NCI-H1092 treated with DMSO at 0.1 percent for 48 hours (cell line): ENCODE measurements at regions not wholly inside any gene's neighbourhood (a gene's known extent, or its start where the extent isn't known, plus 50 kb on each side); places are given as distances from the start of the nearest gene placed in this dataset.

Source experiments
- DNase-seq: peaks from one replicate; lab custom pipeline; 2025; lab: John Stamatoyannopoulos, UW

- no peak for DNase-seq
These were observed 626.0 kb downstream of the ACTR3B start for GRCh38 chr7:153385502-153385901.

GRCh38 chr7:153386556-153386955 lies 627.0 kb downstream of the ACTR3B start:
- DNase-seq: no peak

- no peak for DNase-seq
These were observed 629.1 kb downstream of the ACTR3B start for GRCh38 chr7:153388611-153389010.

DNA sequence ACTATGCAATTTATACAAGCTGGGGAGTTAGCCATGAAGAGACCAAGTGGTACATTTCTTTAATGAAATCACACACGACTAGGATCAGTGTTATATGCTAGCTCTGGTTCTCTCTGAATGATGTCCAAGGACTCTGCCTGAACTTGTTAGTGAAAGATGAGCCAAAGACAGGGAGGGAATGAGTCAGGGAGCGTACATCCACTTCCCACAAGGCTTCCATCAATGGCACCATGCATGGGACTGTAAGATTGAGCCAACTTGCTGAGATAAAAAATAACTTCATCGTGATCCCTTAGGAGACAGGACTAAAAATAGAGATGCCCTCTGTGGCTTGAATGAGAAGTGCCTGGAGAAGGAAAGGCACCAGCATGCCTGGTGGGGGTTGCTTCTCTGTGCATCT lies 629.7 kb downstream of the ACTR3B start:
- no peak for DNase-seq

- no peak for DNase-seq
These were observed 631.4 kb downstream of the ACTR3B start for GRCh38 chr7:153390955-153391354.

DNA sequence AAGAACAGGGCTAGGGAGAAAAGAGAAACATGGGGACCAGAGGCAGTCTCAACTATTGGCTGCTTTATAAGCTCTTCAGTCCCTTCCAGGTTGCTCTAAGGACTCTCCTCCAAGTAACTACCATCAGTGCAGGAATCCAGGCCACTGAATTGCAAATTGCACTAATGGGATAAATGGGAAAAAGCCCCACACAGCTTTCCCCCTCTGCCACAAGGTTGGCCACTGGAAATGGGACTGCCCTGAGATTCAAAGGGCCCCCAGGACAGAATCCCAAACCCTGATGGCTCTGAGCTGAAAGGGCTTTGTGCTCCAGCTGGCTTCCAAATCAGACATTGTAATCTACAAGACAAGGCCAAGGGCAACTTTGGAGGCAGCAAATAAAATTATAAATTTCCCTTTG lies 633.2 kb downstream of the ACTR3B start:
- no peak for DNase-seq

- DNase-seq: no peak
These were observed 634.1 kb downstream of the ACTR3B start for GRCh38 chr7:153393666-153394065.

DNA sequence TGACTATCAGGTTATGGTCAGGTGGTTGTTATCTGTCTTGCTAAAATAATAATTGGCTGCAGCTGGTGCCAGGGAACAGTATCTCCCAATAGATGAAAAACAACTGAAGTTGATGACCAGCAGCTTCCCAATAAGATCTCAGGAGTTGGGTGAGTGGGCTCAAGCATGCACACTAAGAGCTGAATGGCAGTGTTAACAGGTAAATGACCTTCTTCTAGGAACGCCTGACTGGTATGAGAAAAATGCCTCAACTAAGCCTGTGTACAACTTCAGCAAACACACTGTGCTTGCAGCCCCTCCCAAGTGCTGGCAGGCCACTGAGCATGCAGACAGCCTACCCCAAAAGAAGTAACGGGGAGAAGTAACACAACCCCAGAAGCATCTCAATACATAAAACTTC lies 636.9 kb downstream of the ACTR3B start:
- DNase-seq: no peak

GRCh38 chr7:153397459-153397858 lies 637.9 kb downstream of the ACTR3B start:
- no peak for DNase-seq

- DNase-seq: no peak
These were observed 638.4 kb downstream of the ACTR3B start for GRCh38 chr7:153397906-153398305.

GRCh38 chr7:153398370-153398769 lies 638.8 kb downstream of the ACTR3B start:
- no peak for DNase-seq

GRCh38 chr7:153398789-153399553 lies 639.4 kb downstream of the ACTR3B start:
- no peak for DNase-seq

DNA sequence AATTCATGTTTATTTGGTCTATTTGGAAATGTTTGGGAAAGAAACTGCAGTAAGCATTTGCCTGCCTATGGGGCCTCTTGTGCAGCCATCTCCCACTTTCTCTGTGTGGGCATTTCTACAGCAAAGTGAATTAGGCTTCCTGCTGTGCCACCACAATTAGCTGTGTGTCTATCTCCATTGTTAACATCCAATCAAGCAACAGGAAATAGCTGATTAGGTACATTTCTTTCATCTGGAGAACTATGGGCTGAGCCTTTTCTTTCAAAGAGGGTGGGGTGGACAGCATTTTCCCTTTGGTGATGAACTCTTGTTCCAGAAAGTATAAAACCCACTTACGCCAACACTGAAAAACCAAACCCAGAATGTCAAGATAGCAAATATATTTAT lies 640.0 kb downstream of the ACTR3B start:
- no peak for DNase-seq

DNA sequence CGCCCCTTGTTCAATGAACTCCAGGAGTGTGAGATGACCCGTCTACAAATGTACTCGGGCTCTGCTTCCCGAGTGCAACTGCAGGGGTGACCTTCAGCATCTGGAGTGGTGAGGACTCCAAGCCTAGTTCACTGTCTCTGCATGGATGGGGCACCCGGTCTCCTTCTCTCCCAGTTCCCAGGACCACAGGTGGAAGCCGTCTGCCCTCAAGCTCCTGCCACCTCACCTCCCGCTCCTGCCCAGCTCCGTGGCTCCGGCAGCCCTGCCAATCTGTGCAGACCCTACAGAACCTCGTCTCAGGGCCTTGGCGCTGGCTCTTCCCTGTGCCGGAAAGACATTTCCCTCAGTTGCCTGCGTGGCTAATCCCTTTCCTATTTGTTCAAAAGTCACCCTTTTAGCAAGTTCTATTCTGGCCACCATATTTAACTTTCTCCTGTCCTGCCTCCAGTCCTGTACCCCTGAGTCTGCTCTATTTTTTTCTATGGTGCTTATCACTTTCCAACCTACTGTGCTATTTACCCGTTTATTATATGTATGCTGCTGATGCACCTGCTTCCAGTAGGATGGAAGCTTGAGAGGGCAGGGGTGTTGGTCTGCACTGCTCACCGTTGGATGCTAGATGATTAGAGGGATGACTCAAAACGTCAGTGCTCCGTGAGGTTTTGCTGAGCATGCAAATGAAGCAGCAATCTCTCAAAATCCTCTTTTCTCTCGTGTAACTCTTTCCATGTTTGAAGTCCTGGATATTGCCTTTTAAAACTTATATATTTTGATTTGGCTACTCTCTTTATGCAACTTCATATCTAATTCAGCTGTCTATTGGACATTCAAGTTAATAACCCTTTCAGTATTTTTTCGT lies 641.4 kb downstream of the ACTR3B start:
- no peak for DNase-seq

DNA sequence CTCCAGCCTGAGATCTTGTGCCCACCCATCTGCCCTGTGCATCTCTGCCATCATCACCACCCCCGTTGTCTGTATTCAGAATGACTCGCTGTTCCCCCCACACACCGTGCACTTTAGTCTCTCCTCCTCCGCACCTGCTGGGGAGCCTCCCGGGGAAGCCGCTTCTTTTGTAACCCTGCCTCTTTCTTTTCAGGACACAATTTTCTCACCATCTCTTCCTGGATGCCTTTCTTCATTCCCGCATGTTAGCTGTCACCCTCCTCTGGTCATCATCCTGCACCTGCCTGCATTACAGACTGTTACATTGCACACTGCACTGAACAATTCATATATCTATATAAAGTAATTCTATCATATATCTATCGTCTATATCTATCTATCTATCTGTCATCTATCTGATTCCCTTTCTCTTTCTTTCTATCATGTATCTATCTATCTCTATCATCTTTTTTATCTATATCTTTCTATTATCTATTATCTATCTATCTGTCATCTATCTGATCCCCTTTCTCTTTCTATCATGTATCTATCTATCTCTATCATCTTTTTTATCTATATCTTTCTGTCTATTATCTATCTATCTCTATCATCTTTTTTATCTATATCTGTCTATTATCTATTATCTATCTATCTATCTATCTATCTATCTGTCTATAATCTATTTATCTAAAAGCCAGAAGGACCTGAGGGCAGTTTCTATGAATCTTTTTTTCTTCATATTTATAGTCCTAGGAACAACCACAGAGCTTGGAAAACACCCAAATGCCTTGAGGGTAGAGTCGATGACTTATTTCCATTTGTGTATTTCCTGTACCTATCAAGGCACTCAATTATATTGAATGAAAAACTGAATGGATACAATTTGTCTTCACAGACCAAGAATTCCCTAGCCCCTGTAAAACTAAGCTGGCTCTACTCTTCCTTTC lies 642.5 kb downstream of the ACTR3B start:
- no peak for DNase-seq

- no peak for DNase-seq
These were observed 643.4 kb downstream of the ACTR3B start for GRCh38 chr7:153402721-153403541.

- DNase-seq: no peak
These were observed 644.6 kb downstream of the ACTR3B start for GRCh38 chr7:153404124-153404523.

DNA sequence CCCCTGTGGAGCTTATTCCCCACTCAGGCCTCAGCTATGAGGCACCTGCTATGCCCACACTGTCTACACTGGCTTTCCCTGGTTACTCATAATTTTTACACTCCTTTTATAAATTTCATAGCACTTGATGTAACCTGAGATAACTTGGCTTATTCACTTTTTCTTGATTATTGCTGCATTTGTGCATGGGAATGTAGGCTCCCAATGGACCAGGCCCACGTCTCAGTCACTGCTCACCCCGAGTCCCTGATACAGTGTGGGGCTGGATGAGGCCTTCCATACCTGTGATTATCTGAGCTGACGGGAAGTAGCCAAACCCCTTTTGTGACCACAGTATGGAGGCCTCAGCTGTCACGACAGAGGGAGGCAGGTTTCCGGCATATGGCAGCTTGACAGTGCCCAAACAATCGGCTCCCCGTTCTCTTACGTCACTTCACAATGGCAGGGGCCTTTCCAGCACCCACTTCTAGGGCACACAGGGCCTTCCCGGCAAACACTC lies 645.3 kb downstream of the ACTR3B start:
- DNase-seq: no peak

DNA sequence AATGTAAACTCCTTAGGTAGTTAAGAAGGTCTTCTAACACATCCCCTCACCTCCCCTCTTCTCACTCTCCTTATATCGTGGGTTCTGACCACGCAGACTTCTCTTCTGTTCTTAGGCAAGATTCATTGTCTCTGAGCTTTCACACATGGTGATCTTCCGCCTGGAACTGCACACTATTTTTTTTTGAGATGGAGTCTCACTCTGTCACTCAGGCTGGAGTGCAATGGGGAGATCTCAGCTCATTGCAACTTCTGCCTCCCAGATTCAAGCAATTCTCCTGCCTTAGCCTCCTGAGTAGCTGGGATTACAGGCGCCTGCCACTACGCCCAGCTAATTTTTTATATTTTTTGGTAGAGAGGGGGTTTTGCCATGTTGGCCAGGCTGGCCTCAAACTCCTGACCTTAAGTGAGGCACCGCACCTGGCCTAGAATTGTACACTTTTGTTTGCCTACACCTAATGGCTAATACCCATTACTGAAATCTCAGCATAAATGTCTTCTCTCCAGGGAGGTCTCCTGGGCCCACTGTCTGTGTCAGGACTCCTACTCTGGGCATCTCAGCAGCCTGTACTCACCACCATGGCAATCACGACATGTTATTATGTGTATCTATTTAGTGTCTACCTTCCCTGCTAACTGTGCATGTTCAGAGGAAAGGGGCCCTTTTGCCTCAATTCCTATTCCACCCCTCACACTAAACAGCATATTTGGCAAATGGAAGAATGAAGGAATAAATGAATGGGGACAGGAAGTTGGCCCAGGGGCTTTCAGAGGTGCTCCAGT lies 646.3 kb upstream of the DPP6 start:
- DNase-seq: no peak

- no peak for DNase-seq
These were observed 645.7 kb upstream of the DPP6 start for GRCh38 chr7:153406486-153406872.
